ENCODE measurements at regions not wholly inside any gene's neighbourhood (a gene's known extent, or its start where the extent isn't known, plus 50 kb on each side); places are given as distances from the start of the nearest gene placed in this dataset.

DNA sequence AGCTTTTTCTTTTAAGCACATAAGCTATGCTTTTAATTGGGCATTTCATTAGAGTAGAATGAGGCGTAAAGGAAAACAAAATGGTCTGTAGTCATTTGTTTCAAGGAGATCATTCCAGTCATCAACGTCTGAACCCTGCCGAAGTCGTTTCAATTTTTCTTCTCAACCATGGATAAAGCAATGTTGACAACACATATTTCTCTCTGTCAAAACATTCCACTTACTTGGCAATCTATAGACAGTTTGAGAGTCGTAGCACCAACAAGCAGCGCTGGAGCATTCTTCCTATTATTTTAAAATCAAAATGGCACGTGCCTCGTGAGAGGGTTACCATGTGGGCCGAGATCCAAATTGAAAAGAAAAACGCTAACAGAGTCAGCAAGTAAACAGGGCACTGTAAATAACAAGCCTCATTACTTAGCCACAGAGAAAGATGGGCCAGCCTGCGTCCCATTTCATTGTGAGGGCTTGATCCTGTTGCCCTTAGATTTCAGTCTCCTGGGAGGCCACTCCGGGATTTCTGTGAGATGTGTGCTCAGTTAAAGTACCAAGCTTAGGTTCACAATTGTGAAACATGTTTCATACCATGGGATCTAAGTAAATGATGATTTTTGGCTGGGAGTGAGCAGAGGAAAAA is 422.9 kb downstream of the DTWD2 start:
- 64 to 85% methylated on average over 11 of the region's 12 CpGs for WGBS, 2 donors (ENCODE audit: low coverage in 1 of 2)

DNA sequence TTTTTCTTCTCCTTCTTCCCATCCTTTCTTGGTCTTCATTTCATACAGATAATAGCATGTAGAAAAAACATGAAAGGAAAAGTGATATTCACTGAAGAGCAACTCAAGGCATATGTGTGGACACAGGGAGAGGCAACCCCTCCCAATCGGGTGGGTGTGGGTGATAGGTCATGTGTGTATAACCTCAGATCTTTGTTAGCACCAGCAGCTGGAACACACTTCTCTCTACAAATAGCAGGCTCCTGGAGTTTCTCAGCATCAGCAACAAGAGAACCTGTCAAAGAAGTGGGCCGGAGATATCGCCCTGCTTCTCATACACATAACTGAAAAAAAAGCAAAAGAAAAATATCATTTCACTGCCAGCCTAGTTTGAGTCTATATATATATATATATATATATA is 426.4 kb downstream of the DTWD2 start:
- no peak overlapping the region for H3K4me3 ChIP-seq
- TF ChIP-seq POLR2AphosphoS5 (IDR thresholded peaks at IDR 0.05), result no peak
- no peaks in the 10 kb centered on the region for H3K9me3 ChIP-seq
- H3K27ac ChIP-seq, result no peak overlapping the region
- H3K36me3 ChIP-seq, result no peaks in the 10 kb centered on the region
- no peaks in the 10 kb centered on the region for H3K27me3 ChIP-seq
- ATAC-seq, result no peak
- no peaks in the 10 kb centered on the region for H3K4me1 ChIP-seq
- WGBS, 2 donors (ENCODE audit: low coverage in 1 of 2), result 51 to 80% methylated on average over 1 to 3 of the region's 3 CpGs

More for the DNA sequence above, 422.9 kb downstream of the DTWD2 start:
- Histone ChIP-seq H3K27me3 (no peaks in the 10 kb centered on the region), H3K36me3 (no peaks in the 10 kb centered on the region), H3K4me3 (no peak overlapping the region), H3K27ac (no peak overlapping the region), H3K9me3 (no peaks in the 10 kb centered on the region), H3K4me1 (no peaks in the 10 kb centered on the region)
- ATAC-seq, result no peak
- no peak for TF ChIP-seq POLR2AphosphoS5 (IDR thresholded peaks at IDR 0.05)
- no peak for TF ChIP-seq EP300 (IDR thresholded peaks at IDR 0.05)
- no peak for TF ChIP-seq POLR2A (IDR thresholded peaks at IDR 0.05)
- TF ChIP-seq, protein P1, sequence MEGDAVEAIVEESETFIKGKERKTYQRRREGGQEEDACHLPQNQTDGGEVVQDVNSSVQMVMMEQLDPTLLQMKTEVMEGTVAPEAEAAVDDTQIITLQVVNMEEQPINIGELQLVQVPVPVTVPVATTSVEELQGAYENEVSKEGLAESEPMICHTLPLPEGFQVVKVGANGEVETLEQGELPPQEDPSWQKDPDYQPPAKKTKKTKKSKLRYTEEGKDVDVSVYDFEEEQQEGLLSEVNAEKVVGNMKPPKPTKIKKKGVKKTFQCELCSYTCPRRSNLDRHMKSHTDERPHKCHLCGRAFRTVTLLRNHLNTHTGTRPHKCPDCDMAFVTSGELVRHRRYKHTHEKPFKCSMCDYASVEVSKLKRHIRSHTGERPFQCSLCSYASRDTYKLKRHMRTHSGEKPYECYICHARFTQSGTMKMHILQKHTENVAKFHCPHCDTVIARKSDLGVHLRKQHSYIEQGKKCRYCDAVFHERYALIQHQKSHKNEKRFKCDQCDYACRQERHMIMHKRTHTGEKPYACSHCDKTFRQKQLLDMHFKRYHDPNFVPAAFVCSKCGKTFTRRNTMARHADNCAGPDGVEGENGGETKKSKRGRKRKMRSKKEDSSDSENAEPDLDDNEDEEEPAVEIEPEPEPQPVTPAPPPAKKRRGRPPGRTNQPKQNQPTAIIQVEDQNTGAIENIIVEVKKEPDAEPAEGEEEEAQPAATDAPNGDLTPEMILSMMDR (IDR thresholded peaks at IDR 0.05), result no peak

DNA sequence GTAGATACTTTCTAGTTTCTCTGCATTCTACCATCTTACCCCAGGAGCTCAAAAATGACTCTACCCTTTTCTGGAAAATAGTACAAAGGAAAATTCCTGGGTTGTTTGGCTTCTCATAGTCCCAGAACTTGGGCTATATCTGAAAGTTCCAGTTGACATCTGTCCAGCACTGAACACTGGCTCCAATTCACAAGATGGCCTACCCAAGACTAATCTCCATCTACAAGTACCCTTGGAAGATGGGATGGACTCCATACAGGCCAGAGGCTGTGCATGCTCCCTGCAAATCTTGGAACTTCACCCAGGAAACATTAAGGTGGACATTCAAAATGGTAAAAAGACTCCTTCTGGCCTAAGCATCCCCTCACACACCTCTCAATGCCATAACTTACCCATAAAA is 427.1 kb downstream of the DTWD2 start:
- no peak for TF ChIP-seq EP300 (IDR thresholded peaks at IDR 0.05)
- TF ChIP-seq, protein P1 (IDR thresholded peaks at IDR 0.05), result no peak
- Histone ChIP-seq H3K4me1 (no peaks in the 10 kb centered on the region), H3K4me3 (no peak overlapping the region), H3K9me3 (no peaks in the 10 kb centered on the region), H3K36me3 (no peaks in the 10 kb centered on the region), H3K27ac (no peak overlapping the region), H3K27me3 (no peaks in the 10 kb centered on the region)
- ATAC-seq, result no peak

DNA sequence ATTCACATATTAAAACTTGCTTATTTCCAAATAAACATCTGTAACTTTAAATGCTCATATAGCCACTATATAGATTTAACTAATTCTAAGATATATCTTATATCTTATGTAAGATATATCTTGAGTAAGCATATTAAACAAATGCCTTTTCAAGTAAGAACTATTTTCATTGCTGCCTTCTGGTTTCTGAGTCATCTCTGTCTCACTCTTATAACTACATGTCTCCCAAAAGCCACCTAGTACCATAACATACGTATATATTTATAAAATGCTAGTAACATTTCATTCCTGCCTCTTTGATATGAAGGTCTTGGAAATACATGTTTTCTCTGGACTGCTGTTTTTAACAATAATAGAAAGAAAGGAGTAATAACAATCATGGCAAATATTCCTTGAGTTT is 429.5 kb downstream of the DTWD2 start:
- WGBS, 2 donors (ENCODE audit: low coverage in 1 of 2), result 73 to 95% methylated on average over 1 of the region's 1 CpG
- Histone ChIP-seq H3K9me3 (no peaks in the 10 kb centered on the region), H3K27ac (no peak overlapping the region), H3K27me3 (no peaks in the 10 kb centered on the region), H3K4me3 (no peak overlapping the region), H3K36me3 (no peaks in the 10 kb centered on the region), H3K4me1 (no peaks in the 10 kb centered on the region)
- no peak for TF ChIP-seq POLR2A (IDR thresholded peaks at IDR 0.05)
- TF ChIP-seq POLR2AphosphoS5 (IDR thresholded peaks at IDR 0.05), result no peak
- TF ChIP-seq, protein P1 (IDR thresholded peaks at IDR 0.05), result no peak
- no peak for TF ChIP-seq EP300 (IDR thresholded peaks at IDR 0.05)
- ATAC-seq, result no peak

DNA sequence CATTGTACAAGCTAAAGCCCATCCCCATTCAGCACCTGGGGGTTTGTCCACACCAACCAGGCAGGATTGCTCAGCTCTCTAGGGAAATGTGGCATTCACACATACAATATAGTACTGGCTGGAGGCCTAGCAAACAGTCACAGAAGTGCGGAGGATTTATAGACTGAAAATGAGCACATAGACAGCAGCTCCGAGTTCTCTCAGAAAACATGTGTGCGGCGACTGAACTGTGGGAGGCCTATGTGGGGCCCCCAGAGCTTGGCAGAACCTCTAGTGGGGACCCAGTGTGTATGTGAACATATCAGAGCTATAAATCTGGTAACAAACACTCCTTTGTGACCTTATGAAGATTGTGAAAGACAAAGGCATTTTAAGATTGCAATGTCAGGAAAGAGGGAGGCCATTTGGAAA is 431.1 kb downstream of the DTWD2 start:
- Histone ChIP-seq H3K4me3 (no peak overlapping the region), H3K36me3 (no peaks in the 10 kb centered on the region), H3K27me3 (no peaks in the 10 kb centered on the region), H3K27ac (no peak overlapping the region), H3K9me3 (no peaks in the 10 kb centered on the region), H3K4me1 (no peaks in the 10 kb centered on the region)
- WGBS, 2 donors (ENCODE audit: low coverage in 1 of 2), result 95 to 100% methylated on average over 2 to 4 of the region's 4 CpGs
- TF ChIP-seq POLR2A (IDR thresholded peaks at IDR 0.05), result no peak
- no peak for TF ChIP-seq POLR2AphosphoS5 (IDR thresholded peaks at IDR 0.05)
- no peak for TF ChIP-seq EP300 (IDR thresholded peaks at IDR 0.05)
- TF ChIP-seq, protein P1 (IDR thresholded peaks at IDR 0.05), result no peak
- no peak for ATAC-seq
